HG02588 (cell line): ENCODE measurements at regions not wholly inside any gene's neighbourhood (a gene's known extent, or its start where the extent isn't known, plus 50 kb on each side); places are given as distances from the start of the nearest gene placed in this dataset.

Experiments
- ATAC-seq: cut with Tn5 transposase; IDR thresholded peaks from one replicate; pipeline ENCODE4 v1.9.1; 2021; ENCODE audit warnings: mild to moderate bottlenecking, moderate library complexity; ENCODE audit not compliant: unreplicated experiment

GRCh38 chr11:45597097-45597496 is 68.3 kb downstream of the CHST1 start:
- ATAC-seq: no peak

GRCh38 chr11:45596571-45596970 is 68.9 kb downstream of the CHST1 start:
- ATAC-seq: no peak

GRCh38 chr11:45593992-45594391 is 71.4 kb downstream of the CHST1 start:
- ATAC-seq: no peak

GRCh38 chr11:45592636-45593035 is 72.8 kb downstream of the CHST1 start:
- no peak for ATAC-seq

- ATAC-seq: no peak
Observed at GRCh38 chr11:45590743-45591142, 74.7 kb downstream of the CHST1 start.

GRCh38 chr11:45585205-45585604 is 80.2 kb downstream of the CHST1 start:
- no peak for ATAC-seq

GRCh38 chr11:45583981-45584566 is 81.3 kb downstream of the CHST1 start:
- ATAC-seq: no peak

GRCh38 chr11:45580399-45580798 is 85.0 kb downstream of the CHST1 start:
- no peak for ATAC-seq

GRCh38 chr11:45578316-45578715 is 87.1 kb downstream of the CHST1 start:
- no peak for ATAC-seq

- ATAC-seq: no peak
Observed at GRCh38 chr11:45577752-45578151, 87.7 kb downstream of the CHST1 start.

- no peak for ATAC-seq
Observed at GRCh38 chr11:45576461-45577215, 88.8 kb downstream of the CHST1 start.

GRCh38 chr11:45573728-45574127 is 91.7 kb downstream of the CHST1 start:
- ATAC-seq: no peak

- ATAC-seq: no peak
Observed at GRCh38 chr11:45572354-45573123, 92.9 kb downstream of the CHST1 start.

GRCh38 chr11:45569776-45570175 is 95.6 kb downstream of the CHST1 start:
- no peak for ATAC-seq

GRCh38 chr11:45568049-45568448 is 97.4 kb downstream of the CHST1 start:
- ATAC-seq: no peak

- no peak for ATAC-seq
Observed at GRCh38 chr11:45565446-45565988, 99.9 kb downstream of the CHST1 start.

- ATAC-seq: no peak
Observed at GRCh38 chr11:45563810-45564209, 101.6 kb downstream of the CHST1 start.

- no peak for ATAC-seq
Observed at GRCh38 chr11:45563171-45563570, 102.3 kb downstream of the CHST1 start.

GRCh38 chr11:45560913-45561281 is 104.5 kb downstream of the CHST1 start:
- ATAC-seq: no peak

- ATAC-seq: no peak
Observed at GRCh38 chr11:45560155-45560912, 105.1 kb downstream of the CHST1 start.
